K562 (cell line): ENCODE measurements at regions not wholly inside any gene's neighbourhood (a gene's known extent, or its start where the extent isn't known, plus 50 kb on each side); places are given as distances from the start of the nearest gene placed in this dataset.

ENCODE experiments used
- ATAC-seq: fragments of 200-7000 bp; cut with Tn5 transposase; 3 replicates; pipeline ENCODE4 v1.9.1; 2020; ENCODE audit warnings: moderate library complexity
- BruUV-seq: library from RNA; stranded (reverse); fragments of 400-500 nt; replicated peaks from 2 replicates; lab custom pipeline; 2021; lab: Mats Ljungman, UMichigan
- CTCF ChIA-PET: fragments of 300-600 bp; formaldehyde crosslinking; extraction: SDS; loops from one replicate; lab custom pipeline; 2021; ENCODE audit warnings: low intra/inter-chr PET ratio; lab: Yijun Ruan, JAX
- POLR2A ChIA-PET: fragments of 300-600, 350-650 bp; sonication (Branson Sonifier 250); formaldehyde crosslinking; extraction: SDS; loops from one replicate; lab custom pipeline; 2021; ENCODE audit warnings: antibody characterized with exemption, inconsistent platforms; lab: Yijun Ruan, JAX
- DNase-seq, 4 experiments: peaks; one replicate each; pipeline versions ENCODE4 v3.0.0 to v3.0.0-alpha.2; 2011 to 2018; ENCODE audit warnings: low spot score in 3 of 4, mixed read lengths in 3 of 4; ENCODE audit errors: extremely low read depth in 1 of 4
- FAIRE-seq: peaks from 2 replicates; lab custom pipeline; 2011; peaks lifted over from hg19 to GRCh38; lab: Jason Lieb, UNC
- H2AFZ ChIP-seq: 2 replicates; pipeline ENCODE4 v1.6.0; 2011; ENCODE audit warnings: low read depth, low read length, control low read depth, inconsistent platforms
- H3K27ac ChIP-seq: fragments of 200-600 bp; 3 replicates; pipeline ENCODE4 v1.8.0; 2011; ENCODE audit warnings: low read depth, mild to moderate bottlenecking, control low read depth, inconsistent platforms, low read length, moderate library complexity, mixed read lengths; ENCODE audit errors: extremely low read depth
- H3K27me3 ChIP-seq, 2 experiments: fragments of 300-600 bp in 1 of 2; 2 replicates in 1 of 2; 3 replicates in 1 of 2; pipeline versions ENCODE4 v1.6.0 to v1.8.0; 2011; ENCODE audit warnings: inconsistent platforms in 2 of 2, low read length in 2 of 2, mild to moderate bottlenecking in 1 of 2, mixed read lengths in 1 of 2, moderate library complexity in 1 of 2; ENCODE audit not compliant: control insufficient read depth in 2 of 2, insufficient read depth in 2 of 2
- H3K36me3 ChIP-seq: fragments of 300-600 bp; 3 replicates; pipeline ENCODE4 v1.8.0; 2011; ENCODE audit warnings: mild to moderate bottlenecking, low read length, inconsistent platforms; ENCODE audit not compliant: control insufficient read depth, insufficient read depth
- H3K4me1 ChIP-seq, 2 experiments: fragments of 200-600 bp in 1 of 2; replicated peaks in 1 of 2; 2 replicates in 1 of 2; 3 replicates in 1 of 2; pipeline versions ENCODE4 v1.5.1 to v1.8.0; 2011; ENCODE audit warnings: inconsistent platforms in 2 of 2, low read length in 2 of 2, mild to moderate bottlenecking in 1 of 2, mixed read lengths in 1 of 2, moderate library complexity in 1 of 2; ENCODE audit not compliant: control insufficient read depth in 2 of 2, insufficient read depth in 2 of 2
- H3K4me2 ChIP-seq: 2 replicates; pipeline ENCODE4 v1.6.1; 2011; ENCODE audit warnings: low read length, control low read depth, inconsistent platforms, mixed read lengths; ENCODE audit not compliant: insufficient read depth
- H3K4me3 ChIP-seq: fragments of 200-600 bp; sonication (generic), shearing (Covaris generic); 2 replicates; pipeline ENCODE4 v1.5.1; 2016; ENCODE audit warnings: control low read depth, inconsistent platforms
- H3K79me2 ChIP-seq: fragments of 200-600 bp; 3 replicates; pipeline ENCODE4 v1.8.0; 2011; ENCODE audit warnings: low read length, inconsistent platforms; ENCODE audit not compliant: control insufficient read depth, insufficient read depth
- H3K9ac ChIP-seq, 2 experiments: 2 replicates each; pipeline versions ENCODE4 v1.6.0 to v1.6.1; 2011; ENCODE audit warnings: low read depth in 2 of 2, low read length in 2 of 2, control low read depth in 1 of 2, inconsistent platforms in 1 of 2, mild to moderate bottlenecking in 1 of 2, mixed read lengths in 1 of 2; ENCODE audit not compliant: insufficient read depth in 1 of 2
- H3K9me1 ChIP-seq: one replicate; pipeline ENCODE4 v1.6.0; 2011; ENCODE audit warnings: inconsistent platforms, mild to moderate bottlenecking, low read length, moderate library complexity; ENCODE audit not compliant: control insufficient read depth, insufficient read depth
- H3K9me3 ChIP-seq: replicated peaks from 2 replicates; pipeline ENCODE4 v1.5.1; 2011; ENCODE audit warnings: low read depth, low read length, inconsistent platforms; ENCODE audit not compliant: control insufficient read depth, insufficient read depth
- H4K20me1 ChIP-seq: replicated peaks from 2 replicates; pipeline ENCODE4 v1.6.1; 2011; ENCODE audit warnings: low read length, inconsistent platforms, mixed read lengths; ENCODE audit not compliant: control insufficient read depth, insufficient read depth
- CEBPB ChIP-seq: fragments of 450-650 bp; IDR thresholded peaks from 2 replicates; pipeline ENCODE4 v1.6.1; 2016; ENCODE audit warnings: missing genetic modification characterization, missing compliant biosample characterization
- CTCF ChIP-seq, 3 experiments: IDR thresholded peaks in 2 of 3; conservative IDR thresholded peaks in 1 of 3; 2 replicates each; pipeline ENCODE4 v1.5.1; 2011 to 2012; ENCODE audit warnings: low read length in 3 of 3, mild to moderate bottlenecking in 3 of 3, control low read depth in 2 of 3, improper control_type of control experiment in 1 of 3, inconsistent platforms in 1 of 3, low read depth in 1 of 3, mixed read lengths in 1 of 3, moderate library complexity in 1 of 3; ENCODE audit not compliant: insufficient read depth in 2 of 3
- ESRRB ChIP-seq: fragments of 250-450 bp; sonication (Bioruptor Pico); IDR thresholded peaks from 2 replicates; pipeline ENCODE4 v1.5.0; 2020; ENCODE audit warnings: mild to moderate bottlenecking, moderate library complexity, borderline replicate concordance
- MTA2 ChIP-seq: fragments of 450-650 bp; IDR thresholded peaks from 2 replicates; pipeline ENCODE4 v1.6.1; 2016; ENCODE audit warnings: low read depth
- NBN ChIP-seq: fragments of 450-650 bp; IDR thresholded peaks from 2 replicates; pipeline ENCODE4 v1.6.1; 2016; ENCODE audit warnings: low read depth, mild to moderate bottlenecking
- RBBP5 ChIP-seq: fragments of 200-600 bp; sonication (generic); IDR thresholded peaks from 2 replicates; pipeline ENCODE4 v1.6.1; 2012; ENCODE audit warnings: borderline replicate concordance, mild to moderate bottlenecking, low read length, control low read depth, inconsistent platforms; ENCODE audit not compliant: insufficient read depth, poor library complexity, severe bottlenecking
- TCF7 ChIP-seq: sonication (generic); IDR thresholded peaks from 2 replicates; pipeline ENCODE4 v1.6.1; 2016; ENCODE audit warnings: antibody characterized with exemption, borderline replicate concordance
- ZNF830 ChIP-seq: fragments of 250-450 bp; sonication (Bioruptor Pico); IDR thresholded peaks from 2 replicates; pipeline ENCODE4 v1.5.0; 2021; ENCODE audit warnings: mild to moderate bottlenecking
- WGBS: fragments of 100-300 bp; shearing (Covaris generic); methylation state at CpG from one replicate; pipeline ENCODE4 v1.1.6; 2016; ENCODE audit warnings: low coverage, mixed read lengths; ENCODE audit not compliant: insufficient coverage; ENCODE audit errors: missing lambda C conversion rate; 5-methylcytosine and 5-hydroxymethylcytosine counted together
- in situ Hi-C: fragments of 300-500 bp; cut with MboI; formaldehyde crosslinking; loops from 4 replicates; pipeline ENCODE4 v1.15.0; 2018; ENCODE audit warnings: inconsistent platforms, mixed read lengths
- intact Hi-C: fragments of 100-400 bp; cut with micrococcal nuclease; formaldehyde crosslinking; loops from 2 replicates; pipeline ENCODE4 v1.14.2; 2022

GRCh38 chr15:46304321-46304720 lies 669.5 kb downstream of the SQOR start (continued):
- no peak for TF ChIP-seq TCF7
- peak in 2 of 3 experiments; percentile 31 to 38; a peak in 4 of 6 replicates for TF ChIP-seq CTCF (IDR thresholded peaks at IDR 0.05 in 2 of 3, conservative IDR thresholded peaks at IDR 0.05 in 1 of 3; ENCODE audit: insufficient read depth in 2 of 3, low read depth in 1 of 3, low read length in 3 of 3)

GRCh38 chr15:46307746-46308145 lies 672.9 kb downstream of the SQOR start:
- POLR2A ChIA-PET = no interaction called here

More at GRCh38 chr15:46307746-46308145, 672.9 kb downstream of the SQOR start:
- Histone ChIP-seq H3K36me3 (no peaks in the 10 kb centered on the region), H4K20me1 (no peaks in the 10 kb centered on the region), H3K4me2 (no peak overlapping the region), H3K9me3 (no peaks in the 10 kb centered on the region), H3K9ac (no peak overlapping the region), H3K4me1 (no peaks in the 10 kb centered on the region), H3K4me3 (no peak overlapping the region), H3K79me2 (no peaks in the 10 kb centered on the region), H3K9me1 (no peaks in the 10 kb centered on the region), H3K27me3 (no peaks in the 10 kb centered on the region), H3K27ac (no peak overlapping the region), H2AFZ (no peak overlapping the region)
- CTCF ChIA-PET = no interaction called here
- TF ChIP-seq MTA2 (no peak), NBN (no peak), CEBPB (tag) (no peak), RBBP5 (no peak), ZNF830 (no peak), ESRRB (no peak)
- ATAC-seq (no peak), DNase-seq (no peak), FAIRE-seq (no peak)
- in situ Hi-C loops = no loop called here
- WGBS = 0% methylated on average over 4 of the region's 4 CpGs
- intact Hi-C loops = no loop called here
- BruUV-seq = no TSS peak
